GM18861 (cell line): ENCODE measurements at regions not wholly inside any gene's neighbourhood (a gene's known extent, or its start where the extent isn't known, plus 50 kb on each side); places are given as distances from the start of the nearest gene placed in this dataset.
A peak's percentile ranks its signal among the peaks of the same experiment; 100 is the strongest.

ENCODE experiments used
- ATAC-seq: cut with Tn5 transposase; IDR thresholded peaks from one replicate; pipeline ENCODE4 v1.9.1; 2021; ENCODE audit not compliant: unreplicated experiment

GRCh38 chr2:204012072-204012653 is 75.6 kb downstream of the ICOS start:
- no peak for ATAC-seq

GRCh38 chr2:204015118-204015843 is 78.7 kb downstream of the ICOS start:
- no peak for ATAC-seq

- ATAC-seq: no peak
These were observed 82.2 kb downstream of the ICOS start for GRCh38 chr2:204018717-204019116.

GRCh38 chr2:204019572-204020501 is 83.3 kb downstream of the ICOS start:
- ATAC-seq: peak; percentile 89

- ATAC-seq: no peak
These were observed 84.9 kb downstream of the ICOS start for GRCh38 chr2:204021290-204022081.

- ATAC-seq: no peak
These were observed 86.0 kb downstream of the ICOS start for GRCh38 chr2:204022550-204022949.

- ATAC-seq: no peak
These were observed 86.5 kb downstream of the ICOS start for GRCh38 chr2:204023088-204023487.

- ATAC-seq: no peak
These were observed 87.9 kb downstream of the ICOS start for GRCh38 chr2:204024503-204024902.

- no peak for ATAC-seq
These were observed 88.4 kb downstream of the ICOS start for GRCh38 chr2:204024906-204025475.

- ATAC-seq: no peak
These were observed 89.7 kb downstream of the ICOS start for GRCh38 chr2:204026294-204026693.

- ATAC-seq: peak; percentile 96
These were observed 90.5 kb downstream of the ICOS start for GRCh38 chr2:204027091-204027490.

GRCh38 chr2:204030322-204030721 is 93.8 kb downstream of the ICOS start:
- ATAC-seq: no peak

GRCh38 chr2:204031056-204031455 is 94.5 kb downstream of the ICOS start:
- ATAC-seq: no peak

- ATAC-seq: no peak
These were observed 95.7 kb downstream of the ICOS start for GRCh38 chr2:204032301-204032700.

GRCh38 chr2:204033611-204034495 is 97.3 kb downstream of the ICOS start:
- no peak for ATAC-seq

GRCh38 chr2:204036706-204037105 is 100.1 kb downstream of the ICOS start:
- ATAC-seq: no peak

- no peak for ATAC-seq
These were observed 100.7 kb downstream of the ICOS start for GRCh38 chr2:204037286-204037685.

GRCh38 chr2:204039298-204039838 is 102.8 kb downstream of the ICOS start:
- no peak for ATAC-seq

GRCh38 chr2:204040016-204040415 is 103.5 kb downstream of the ICOS start:
- no peak for ATAC-seq
